Globus pallidus (tissue), 1 donor: ENCODE measurements at regions not wholly inside any gene's neighbourhood (a gene's known extent, or its start where the extent isn't known, plus 50 kb on each side); places are given as distances from the start of the nearest gene placed in this dataset.
"Not testable (repeated sequence)": the region's sequence is repeated elsewhere in the genome, so short reads cannot be mapped to it uniquely, and the experiment has no call there.

ENCODE experiments used
- DNase-seq: peaks from one replicate; pipeline ENCODE4 v3.0.0-alpha.2; 2015; ENCODE audit warnings: low spot score

- not testable (repeated sequence) for DNase-seq
These were observed 89.4 kb downstream of the DDX11 start for GRCh38 chr12:31162896-31163560.

GRCh38 chr12:31174293-31174692 lies 100.6 kb downstream of the DDX11 start:
- not testable (repeated sequence) for DNase-seq

DNA sequence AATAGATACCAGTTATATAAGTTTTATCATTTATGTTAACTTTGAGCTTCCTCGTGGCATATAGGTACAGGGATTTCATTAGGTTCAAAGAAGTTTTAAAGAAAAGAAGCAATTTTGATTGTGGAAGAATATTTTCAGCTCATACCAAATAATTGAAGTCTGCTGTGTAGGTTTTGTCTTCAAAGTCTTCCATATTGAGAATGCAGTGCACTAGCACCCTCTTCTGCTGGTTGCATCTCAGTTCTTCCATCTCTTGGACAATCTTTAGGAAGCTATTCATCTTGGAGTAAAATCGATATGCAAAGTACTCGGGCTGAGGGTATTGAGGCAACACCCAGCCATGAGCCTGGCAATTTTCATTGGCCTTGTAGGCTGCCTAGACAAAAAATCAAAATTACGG lies 103.9 kb downstream of the DDX11 start:
- not testable (repeated sequence) for DNase-seq

DNA sequence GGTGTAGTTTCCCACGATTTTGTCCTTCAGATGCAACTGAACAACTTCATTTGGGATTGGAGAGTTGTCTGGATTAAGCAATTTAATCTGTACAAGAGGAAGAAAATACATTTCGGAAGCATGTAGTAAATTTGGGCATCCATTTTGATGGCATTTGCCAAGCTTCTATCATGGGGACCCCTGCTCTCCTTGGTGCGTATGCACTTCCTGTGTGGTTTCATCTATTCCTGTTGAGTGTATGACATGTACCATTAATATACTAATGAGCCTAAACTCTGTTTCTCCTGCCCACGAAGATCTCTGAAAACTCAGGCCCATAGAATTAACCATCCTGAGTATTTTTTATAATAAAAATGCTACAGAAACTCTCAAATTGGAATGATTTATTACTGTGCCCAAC lies 105.2 kb downstream of the DDX11 start:
- DNase-seq, result not testable (repeated sequence)

GRCh38 chr12:31179627-31180237 lies 106.1 kb downstream of the DDX11 start:
- not testable (repeated sequence) for DNase-seq

- DNase-seq, result not testable (repeated sequence)
These were observed 108.9 kb downstream of the DDX11 start for GRCh38 chr12:31182571-31182970.

GRCh38 chr12:31183107-31183506 lies 109.4 kb downstream of the DDX11 start:
- DNase-seq, result not testable (repeated sequence)

DNA sequence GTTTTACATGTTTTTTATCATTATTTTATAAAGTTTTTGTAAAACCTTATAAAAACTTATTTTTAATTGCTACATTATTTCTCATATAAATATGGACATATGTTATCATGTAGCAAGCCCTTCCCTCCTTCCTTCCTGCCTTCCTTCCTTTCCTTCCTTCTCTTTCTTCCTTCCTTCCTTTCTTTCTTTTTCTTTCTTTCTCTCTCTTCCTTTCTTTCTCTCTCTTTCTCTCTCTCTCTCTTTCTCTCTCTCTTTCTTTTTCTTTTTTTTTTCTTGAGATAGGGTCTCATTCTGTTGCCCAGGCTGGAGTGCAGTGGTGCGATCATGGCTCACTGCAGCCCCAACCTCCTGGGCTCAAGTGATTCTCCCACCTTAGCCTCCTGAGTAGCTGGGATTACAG lies 110.2 kb downstream of the DDX11 start:
- DNase-seq, result not testable (repeated sequence)

DNA sequence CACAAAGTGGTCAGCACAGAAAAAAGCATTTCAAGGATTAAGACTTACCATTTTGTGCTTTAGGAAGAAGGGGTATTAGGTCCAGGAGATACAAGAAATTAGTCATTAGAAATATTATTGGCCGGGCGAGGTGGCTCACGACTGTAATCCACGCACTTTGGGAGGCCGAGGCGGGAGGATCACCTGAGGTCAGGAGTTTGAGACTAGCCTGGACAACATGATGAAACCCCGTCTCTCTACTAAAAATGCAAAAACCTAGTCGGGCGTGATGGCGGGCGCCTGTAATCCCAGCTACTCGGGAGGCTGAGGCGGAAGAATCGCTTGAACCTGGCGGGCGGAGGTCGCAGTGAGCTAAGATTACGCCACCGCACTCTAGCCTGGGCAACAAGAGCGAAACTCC lies 111.0 kb downstream of the DDX11 start:
- not testable (repeated sequence) for DNase-seq

DNA sequence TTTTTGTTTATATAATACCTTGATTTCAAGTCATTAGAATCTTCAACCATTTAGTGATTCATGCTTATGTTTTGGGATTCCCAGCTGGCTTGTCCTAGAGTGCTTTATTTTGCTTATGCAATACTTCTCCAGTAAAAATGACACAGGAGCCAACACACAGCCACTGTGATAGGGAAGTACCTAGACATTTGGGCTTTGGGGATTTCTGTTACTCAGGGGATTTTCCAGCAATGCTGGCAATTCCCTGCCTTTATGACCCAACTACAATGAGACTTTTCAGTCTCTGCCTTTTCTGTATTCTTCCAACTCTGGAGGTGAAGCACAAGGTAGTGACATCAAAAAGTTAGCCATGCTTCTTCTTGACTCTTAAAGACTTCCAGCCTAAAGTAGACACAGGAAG lies 119.0 kb downstream of the DDX11 start:
- not testable (repeated sequence) for DNase-seq

GRCh38 chr12:31195620-31196019 lies 122.0 kb downstream of the DDX11 start:
- DNase-seq, result not testable (repeated sequence)

DNA sequence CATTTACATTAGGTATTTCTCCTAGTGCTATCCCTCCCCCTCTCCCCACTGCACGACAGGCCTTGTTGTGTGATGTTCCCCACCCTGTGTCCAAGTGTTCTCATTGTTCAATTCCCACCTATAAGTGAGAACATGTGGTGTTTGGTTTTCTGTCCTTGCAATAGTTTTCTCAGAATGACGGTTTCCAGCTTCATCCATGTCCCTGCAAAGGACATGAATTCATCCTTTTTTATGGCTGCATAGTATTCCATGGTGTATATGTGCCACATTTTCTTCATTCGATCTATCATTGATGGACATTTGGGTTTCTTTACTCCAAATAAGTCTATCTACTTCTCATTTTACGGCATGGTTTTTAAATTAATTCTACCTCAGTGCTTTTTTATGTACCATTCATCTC lies 125.8 kb downstream of the DDX11 start:
- not testable (repeated sequence) for DNase-seq

- DNase-seq, result peak; percentile 29
These were observed 124.6 kb downstream of the SINHCAF start for GRCh38 chr12:31201382-31201781.

- DNase-seq, result no peak
These were observed 122.7 kb downstream of the SINHCAF start for GRCh38 chr12:31203261-31203660.

DNA sequence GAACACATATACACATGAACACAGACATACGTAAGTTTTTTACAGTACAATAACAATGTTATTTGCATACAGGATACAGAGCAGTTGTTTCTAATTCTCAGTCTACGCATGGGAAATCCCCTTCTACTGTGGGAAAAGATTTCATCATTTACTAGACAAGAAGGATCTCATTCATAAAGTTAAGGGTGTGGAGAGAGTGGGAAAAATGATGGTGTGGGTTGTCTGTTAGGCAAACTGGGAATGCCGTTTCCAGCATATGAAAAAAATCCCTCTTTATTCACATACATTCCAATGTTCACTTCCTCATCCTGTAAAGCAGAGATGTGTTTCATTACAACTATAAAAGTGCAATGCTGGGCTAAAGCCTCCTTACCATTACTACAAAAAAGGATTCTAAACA lies 120.9 kb downstream of the SINHCAF start:
- DNase-seq, result no peak

GRCh38 chr12:31206038-31206670 lies 119.8 kb downstream of the SINHCAF start:
- DNase-seq, result no peak

- no peak for DNase-seq
These were observed 118.0 kb downstream of the SINHCAF start for GRCh38 chr12:31207799-31208465.

DNA sequence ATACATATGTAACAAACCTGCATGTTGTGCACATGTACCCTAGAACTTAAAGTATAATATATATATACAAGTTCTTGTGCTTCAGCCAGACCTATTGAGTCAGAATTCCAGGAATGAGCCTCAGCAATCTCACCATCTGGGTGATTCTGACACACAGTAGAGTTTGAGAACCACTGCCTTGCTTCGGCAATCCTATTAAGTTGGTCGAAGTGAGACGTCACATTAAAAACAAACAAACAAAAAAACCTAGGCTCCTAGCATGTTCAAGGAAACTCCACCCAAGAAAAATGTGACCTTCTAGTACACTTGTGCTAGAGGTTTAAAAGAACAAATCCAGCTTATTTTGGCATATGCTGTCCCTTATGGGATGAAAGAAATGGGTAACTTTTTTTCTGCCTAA lies 115.8 kb downstream of the SINHCAF start:
- no peak for DNase-seq

- DNase-seq, result no peak
These were observed 115.4 kb downstream of the SINHCAF start for GRCh38 chr12:31210541-31210940.

- no peak for DNase-seq
These were observed 111.1 kb downstream of the SINHCAF start for GRCh38 chr12:31214626-31215517.

- DNase-seq, result no peak
These were observed 110.3 kb downstream of the SINHCAF start for GRCh38 chr12:31215518-31216232.
